ENCODE measurements at regions not wholly inside any gene's neighbourhood (a gene's known extent, or its start where the extent isn't known, plus 50 kb on each side); places are given as distances from the start of the nearest gene placed in this dataset.
"Not testable (repeated sequence)": the region's sequence is repeated elsewhere in the genome, so short reads cannot be mapped to it uniquely, and the experiment has no call there.

- no peak for DNase-seq (ENCODE audit: low spot score)
- H3K36me3 ChIP-seq = no peaks in the 10 kb centered on the region
Measured at GRCh38 chr16:6695666-6696065, 637.0 kb upstream of the RBFOX1 start.

GRCh38 chr16:6694636-6695035 is 638.0 kb upstream of the RBFOX1 start:
- no peak overlapping the region for H3K27ac ChIP-seq
- H3K36me3 ChIP-seq = no peaks in the 10 kb centered on the region
- no peaks in the 10 kb centered on the region for H3K27me3 ChIP-seq
- no peaks in the 10 kb centered on the region for H3K9me3 ChIP-seq
- no peak overlapping the region for H3K4me3 ChIP-seq
- no peak for DNase-seq (ENCODE audit: low spot score)
- no peak for TF ChIP-seq CTCF (IDR thresholded peaks at IDR 0.05)
- H3K4me1 ChIP-seq = no peaks in the 10 kb centered on the region

More at GRCh38 chr16:6695666-6696065, 637.0 kb upstream of the RBFOX1 start:
- no peaks in the 10 kb centered on the region for H3K9me3 ChIP-seq
- H3K27me3 ChIP-seq = no peaks in the 10 kb centered on the region
- TF ChIP-seq CTCF (IDR thresholded peaks at IDR 0.05) = no peak
- H3K4me1 ChIP-seq = no peaks in the 10 kb centered on the region
- H3K4me3 ChIP-seq = no peak overlapping the region
- H3K27ac ChIP-seq = no peak overlapping the region

GRCh38 chr16:6693418-6693817 is 639.2 kb upstream of the RBFOX1 start:
- DNase-seq (ENCODE audit: low spot score) = not testable (repeated sequence)

GRCh38 chr16:6692874-6693273 is 639.8 kb upstream of the RBFOX1 start:
- no peak for TF ChIP-seq CTCF (IDR thresholded peaks at IDR 0.05)
- H3K36me3 ChIP-seq = no peaks in the 10 kb centered on the region
- no peak for DNase-seq (ENCODE audit: low spot score)
- H3K27ac ChIP-seq = no peak overlapping the region
- no peaks in the 10 kb centered on the region for H3K27me3 ChIP-seq
- no peak overlapping the region for H3K4me3 ChIP-seq
- H3K9me3 ChIP-seq = peaks cover 0 to 7% of the 10 kb centered on the region in 2 donors
- H3K4me1 ChIP-seq = no peaks in the 10 kb centered on the region

More at GRCh38 chr16:6693418-6693817, 639.2 kb upstream of the RBFOX1 start:
- not testable (repeated sequence) for H3K36me3 ChIP-seq, H3K9me3 ChIP-seq, H3K4me3 ChIP-seq, H3K27me3 ChIP-seq, H3K4me1 ChIP-seq, H3K27ac ChIP-seq

GRCh38 chr16:6690741-6691140 is 641.9 kb upstream of the RBFOX1 start:
- Histone ChIP-seq H3K4me3 (no peak overlapping the region), H3K27ac (no peak overlapping the region), H3K9me3 (peaks cover 0 to 13% of the 10 kb centered on the region in 2 donors), H3K36me3 (no peaks in the 10 kb centered on the region), H3K4me1 (no peaks in the 10 kb centered on the region), H3K27me3 (no peaks in the 10 kb centered on the region)
- TF ChIP-seq CTCF (IDR thresholded peaks at IDR 0.05) = no peak
- no peak for DNase-seq (ENCODE audit: low spot score)

- no peaks in the 10 kb centered on the region for H3K4me1 ChIP-seq
- H3K9me3 ChIP-seq = peaks cover 0 to 13% of the 10 kb centered on the region in 2 donors
- no peak for TF ChIP-seq CTCF (IDR thresholded peaks at IDR 0.05)
- H3K27ac ChIP-seq = no peak overlapping the region
- no peak overlapping the region for H3K4me3 ChIP-seq
- no peaks in the 10 kb centered on the region for H3K27me3 ChIP-seq
- no peaks in the 10 kb centered on the region for H3K36me3 ChIP-seq
- DNase-seq (ENCODE audit: low spot score) = no peak
Measured at GRCh38 chr16:6689643-6690042, 643.0 kb upstream of the RBFOX1 start.

Measured in right atrium auricular region (tissue), 2 donors.